WTC11 (cell line): ENCODE measurements at regions not wholly inside any gene's neighbourhood (a gene's known extent, or its start where the extent isn't known, plus 50 kb on each side); places are given as distances from the start of the nearest gene placed in this dataset.

Experiments
- CREB1 ChIP-seq: sonication (generic); formaldehyde crosslinking; IDR thresholded peaks from 2 replicates; pipeline ENCODE4 v1.8.0; 2023; ENCODE audit warnings: mild to moderate bottlenecking, missing genetic modification reagents
- CTCF ChIP-seq: fragments of 200-600 bp; IDR thresholded peaks from 2 replicates; pipeline ENCODE4 v1.8.0; 2022; ENCODE audit warnings: antibody characterized with exemption
- E2F4 ChIP-seq: sonication (generic); formaldehyde crosslinking; IDR thresholded peaks from 2 replicates; pipeline ENCODE4 v1.8.1; 2022; ENCODE audit warnings: low read depth, mild to moderate bottlenecking, moderate library complexity, missing genetic modification reagents, borderline replicate concordance
- HMGA2 ChIP-seq: fragments of 250-450 bp; sonication (Bioruptor Pico); IDR thresholded peaks from 2 replicates; pipeline ENCODE4 v1.4.0; 2021; ENCODE audit warnings: mild to moderate bottlenecking, moderate library complexity
- NFE2L1 ChIP-seq: sonication (generic); formaldehyde crosslinking; IDR thresholded peaks from 2 replicates; pipeline ENCODE4 v1.8.1; 2023; ENCODE audit warnings: missing genetic modification reagents
- SP1 ChIP-seq: sonication (generic); formaldehyde crosslinking; conservative IDR thresholded peaks from 2 replicates; pipeline ENCODE4 v1.8.1; 2022; ENCODE audit warnings: missing genetic modification reagents
- TP53 ChIP-seq: sonication (generic); formaldehyde crosslinking; IDR thresholded peaks from 2 replicates; pipeline ENCODE4 v1.8.1; 2023; ENCODE audit warnings: mild to moderate bottlenecking, missing genetic modification reagents
- USF2 ChIP-seq: sonication (generic); formaldehyde crosslinking; IDR thresholded peaks from 2 replicates; pipeline ENCODE4 v1.8.1; 2023; ENCODE audit warnings: mild to moderate bottlenecking, missing genetic modification reagents, moderate library complexity
- ZNF512 ChIP-seq: sonication (generic); formaldehyde crosslinking; IDR thresholded peaks from 2 replicates; pipeline ENCODE4 v1.8.1; 2022; ENCODE audit warnings: missing genetic modification reagents, borderline replicate concordance

GRCh38 chr1:78224246-78224785 is 178.6 kb downstream of the GIPC2 start:
- no peak for TF ChIP-seq HMGA2 (CRISPR knock-in tag)
- TF ChIP-seq SP1 (CRISPR knock-in tag) = no peak
- no peak for TF ChIP-seq ZNF512 (CRISPR knock-in tag)
- TF ChIP-seq CTCF = no peak
- no peak for TF ChIP-seq NFE2L1 (CRISPR knock-in tag)
- TF ChIP-seq E2F4 (CRISPR knock-in tag) = no peak
- TF ChIP-seq CREB1 (CRISPR knock-in tag) = no peak
- TF ChIP-seq USF2 (CRISPR knock-in tag) = no peak
- TF ChIP-seq TP53 (CRISPR knock-in tag) = no peak
